ENCODE measurements at regions not wholly inside any gene's neighbourhood (a gene's known extent, or its start where the extent isn't known, plus 50 kb on each side); places are given as distances from the start of the nearest gene placed in this dataset.
"Not testable (repeated sequence)": the region's sequence is repeated elsewhere in the genome, so short reads cannot be mapped to it uniquely, and the experiment has no call there.

GRCh38 chr5:68966596-68966995 lies 127.2 kb upstream of the SLC30A5 start:
- DNase-seq (ENCODE audit: low read depth in 3 of 3) = no peak

GRCh38 chr5:68968429-68968828 lies 125.4 kb upstream of the SLC30A5 start:
- no peak for DNase-seq (ENCODE audit: low read depth in 3 of 3)

GRCh38 chr5:68970617-68971016 lies 123.2 kb upstream of the SLC30A5 start:
- no peak for DNase-seq (ENCODE audit: low read depth in 3 of 3)

GRCh38 chr5:68973696-68974095 lies 120.1 kb upstream of the SLC30A5 start:
- DNase-seq (ENCODE audit: low read depth in 3 of 3) = no peak

- no peak for DNase-seq (ENCODE audit: low read depth in 3 of 3)
Observed at GRCh38 chr5:68983043-68983442, 110.8 kb upstream of the SLC30A5 start.

GRCh38 chr5:68983959-68984358 lies 109.9 kb upstream of the SLC30A5 start:
- DNase-seq (ENCODE audit: low read depth in 3 of 3) = no peak

- DNase-seq (ENCODE audit: low read depth in 3 of 3) = no peak
Observed at GRCh38 chr5:68991279-68992084, 102.3 kb upstream of the SLC30A5 start.

GRCh38 chr5:68994645-68995044 lies 99.2 kb upstream of the SLC30A5 start:
- DNase-seq (ENCODE audit: low read depth in 3 of 3) = no peak

GRCh38 chr5:68995845-68996545 lies 97.8 kb upstream of the SLC30A5 start:
- DNase-seq (ENCODE audit: low read depth in 3 of 3) = no peak

GRCh38 chr5:68999181-68999580 lies 94.6 kb upstream of the SLC30A5 start:
- DNase-seq (ENCODE audit: low read depth in 3 of 3) = no peak

GRCh38 chr5:69000216-69000919 lies 93.4 kb upstream of the SLC30A5 start:
- no peak for DNase-seq (ENCODE audit: low read depth in 3 of 3)

- no peak for DNase-seq (ENCODE audit: low read depth in 3 of 3)
Observed at GRCh38 chr5:69000949-69001348, 92.9 kb upstream of the SLC30A5 start.

GRCh38 chr5:69001627-69002026 lies 92.2 kb upstream of the SLC30A5 start:
- no peak for DNase-seq (ENCODE audit: low read depth in 3 of 3)

GRCh38 chr5:69004127-69004526 lies 89.7 kb upstream of the SLC30A5 start:
- no peak for DNase-seq (ENCODE audit: low read depth in 3 of 3)

- no peak for DNase-seq (ENCODE audit: low read depth in 3 of 3)
Observed at GRCh38 chr5:69004676-69005075, 89.1 kb upstream of the SLC30A5 start.

GRCh38 chr5:69006030-69006429 lies 87.8 kb upstream of the SLC30A5 start:
- DNase-seq (ENCODE audit: low read depth in 3 of 3) = no peak

- no peak for DNase-seq (ENCODE audit: low read depth in 3 of 3)
Observed at GRCh38 chr5:69007163-69007562, 86.7 kb upstream of the SLC30A5 start.

- peak; percentile 29 to 49 (median 48) for DNase-seq (ENCODE audit: low read depth in 3 of 3)
Observed at GRCh38 chr5:69007726-69008368, 86.0 kb upstream of the SLC30A5 start.

GRCh38 chr5:69010476-69010875 lies 83.3 kb upstream of the SLC30A5 start:
- no peak for DNase-seq (ENCODE audit: low read depth in 3 of 3)

GRCh38 chr5:69011910-69012309 lies 81.9 kb upstream of the SLC30A5 start:
- no peak for DNase-seq (ENCODE audit: low read depth in 3 of 3)

- DNase-seq (ENCODE audit: low read depth in 3 of 3) = no peak
Observed at GRCh38 chr5:69013481-69013880, 80.3 kb upstream of the SLC30A5 start.

- not testable (repeated sequence) for DNase-seq (ENCODE audit: low read depth in 3 of 3)
Observed at GRCh38 chr5:69014007-69014406, 79.8 kb upstream of the SLC30A5 start.

All from stimulated activated CD4-positive, alpha-beta T cell treated with anti-CD3 and anti-CD28 coated beads, TNF-alpha, amount 100 ng/mL, for 4 hours (primary cell).